HEK293T (cell line): ENCODE measurements at regions not wholly inside any gene's neighbourhood (a gene's known extent, or its start where the extent isn't known, plus 50 kb on each side); places are given as distances from the start of the nearest gene placed in this dataset.

ENCODE experiments used
- CTCF ChIA-PET: fragments of 350-600 bp; formaldehyde crosslinking; extraction: SDS; loops from one replicate; lab custom pipeline; 2021; ENCODE audit warnings: antibody characterized with exemption, inconsistent platforms; lab: Yijun Ruan, JAX
- POLR2A ChIA-PET: fragments of 350-600 bp; formaldehyde crosslinking; extraction: SDS; loops from one replicate; lab custom pipeline; 2020; ENCODE audit warnings: antibody characterized with exemption, inconsistent platforms; lab: Yijun Ruan, JAX
- DNase-seq: peaks from one replicate; pipeline ENCODE4 v3.0.0; 2012; ENCODE audit warnings: mixed read lengths; ENCODE audit errors: extremely low spot score
- ARNT ChIP-seq: fragments of 450-650 bp; IDR thresholded peaks from 2 replicates; pipeline ENCODE4 v1.6.1; 2017; ENCODE audit warnings: mild to moderate bottlenecking
- BHLHE40 ChIP-seq: fragments of 450-650 bp; IDR thresholded peaks from 2 replicates; pipeline ENCODE4 v1.6.1; 2016; ENCODE audit warnings: mild to moderate bottlenecking, moderate library complexity, borderline replicate concordance
- CTBP1 ChIP-seq: fragments of 450-650 bp; IDR thresholded peaks from 2 replicates; pipeline ENCODE4 v1.6.1; 2016; ENCODE audit warnings: borderline replicate concordance
- ELF4 ChIP-seq: fragments of 450-650 bp; IDR thresholded peaks from 2 replicates; pipeline ENCODE4 v1.6.1; 2017; ENCODE audit warnings: antibody characterized with exemption
- FOXA1 ChIP-seq: fragments of 450-650 bp; IDR thresholded peaks from 2 replicates; pipeline ENCODE4 v1.6.1; 2016; ENCODE audit warnings: mild to moderate bottlenecking
- FOXK2 ChIP-seq: fragments of 450-650 bp; IDR thresholded peaks from 2 replicates; pipeline ENCODE4 v1.6.1; 2016; ENCODE audit warnings: mild to moderate bottlenecking
- FOXM1 ChIP-seq: fragments of 450-650 bp; IDR thresholded peaks from 2 replicates; pipeline ENCODE4 v1.6.1; 2017; ENCODE audit warnings: mild to moderate bottlenecking, borderline replicate concordance
- HDGF ChIP-seq: fragments of 450-650 bp; IDR thresholded peaks from 2 replicates; pipeline ENCODE4 v1.6.1; 2017; ENCODE audit warnings: antibody characterized with exemption, borderline replicate concordance
- L3MBTL2 ChIP-seq: fragments of 450-650 bp; conservative IDR thresholded peaks from 2 replicates; pipeline ENCODE4 v1.6.1; 2016; ENCODE audit warnings: mild to moderate bottlenecking
- LEF1 ChIP-seq: fragments of 450-650 bp; IDR thresholded peaks from 2 replicates; pipeline ENCODE4 v1.6.1; 2017; ENCODE audit warnings: mild to moderate bottlenecking, borderline replicate concordance
- NFRKB ChIP-seq: fragments of 450-650 bp; IDR thresholded peaks from 2 replicates; pipeline ENCODE4 v1.6.1; 2016; ENCODE audit warnings: mild to moderate bottlenecking, moderate library complexity
- PKNOX1 ChIP-seq: fragments of 450-650 bp; IDR thresholded peaks from 2 replicates; pipeline ENCODE4 v1.6.1; 2016
- SP1 ChIP-seq: fragments of 450-650 bp; IDR thresholded peaks from 2 replicates; pipeline ENCODE4 v1.6.1; 2017
- SUZ12 ChIP-seq: fragments of 450-650 bp; IDR thresholded peaks from 2 replicates; pipeline ENCODE4 v1.6.1; 2016; ENCODE audit warnings: mild to moderate bottlenecking
- TARDBP ChIP-seq: fragments of 450-650 bp; IDR thresholded peaks from 2 replicates; pipeline ENCODE4 v1.6.1; 2016
- ZNF384 ChIP-seq: fragments of 450-650 bp; IDR thresholded peaks from 2 replicates; pipeline ENCODE4 v1.6.1; 2016

GRCh38 chr14:98903371-98903770 is 368.6 kb downstream of the BCL11B start:
- TF ChIP-seq LEF1 (no peak), HDGF (no peak), FOXK2 (no peak), SUZ12 (no peak), SP1 (no peak), ARNT (no peak)
- no peak for DNase-seq
- ChIA-PET POLR2A (no interaction called here), CTCF (no interaction called here)

GRCh38 chr14:98904677-98905076 is 367.3 kb downstream of the BCL11B start:
- ChIA-PET POLR2A (no interaction called here), CTCF (no interaction called here)
- no peak for TF ChIP-seq SP1
- TF ChIP-seq CTBP1 = no peak
- no peak for TF ChIP-seq SUZ12
- TF ChIP-seq L3MBTL2 = no peak
- TF ChIP-seq PKNOX1 = no peak
- TF ChIP-seq TARDBP = no peak
- TF ChIP-seq BHLHE40 = no peak
- no peak for TF ChIP-seq NFRKB
- no peak for TF ChIP-seq FOXM1
- DNase-seq = no peak

GRCh38 chr14:98906123-98906995 is 365.6 kb downstream of the BCL11B start:
- CTCF ChIA-PET = interaction anchor here (0.7 kb wide), 1 partner anchor 1506 kb away, joined by 3 read pairs; no protein-coding TSS in a partner anchor

GRCh38 chr14:98907271-98907670 is 364.7 kb downstream of the BCL11B start:
- no peak for TF ChIP-seq L3MBTL2
- no peak for TF ChIP-seq CTBP1
- TF ChIP-seq ARNT = no peak
- TF ChIP-seq SP1 = no peak
- TF ChIP-seq HDGF = no peak
- TF ChIP-seq SUZ12 = no peak
- no peak for TF ChIP-seq ZNF384
- no peak for TF ChIP-seq BHLHE40
- no peak for TF ChIP-seq NFRKB
- no peak for TF ChIP-seq ELF4
- no peak for TF ChIP-seq FOXM1
- no peak for TF ChIP-seq FOXA1
- no peak for TF ChIP-seq PKNOX1
- POLR2A ChIA-PET = no interaction called here
- CTCF ChIA-PET = no interaction called here
- no peak for DNase-seq

More at GRCh38 chr14:98906123-98906995, 365.6 kb downstream of the BCL11B start:
- DNase-seq = no peak
- POLR2A ChIA-PET = no interaction called here
- no peak for TF ChIP-seq ARNT

- ChIA-PET CTCF (no interaction called here), POLR2A (no interaction called here)
- no peak for TF ChIP-seq FOXA1
- TF ChIP-seq PKNOX1 = no peak
- TF ChIP-seq LEF1 = no peak
- no peak for TF ChIP-seq FOXM1
- TF ChIP-seq HDGF = no peak
- no peak for TF ChIP-seq TARDBP
- TF ChIP-seq CTBP1 = no peak
- TF ChIP-seq BHLHE40 = no peak
- no peak for TF ChIP-seq ZNF384
- no peak for TF ChIP-seq ELF4
- TF ChIP-seq SUZ12 = no peak
- no peak for TF ChIP-seq SP1
- no peak for TF ChIP-seq L3MBTL2
- no peak for TF ChIP-seq ARNT
- no peak for TF ChIP-seq NFRKB
- no peak for DNase-seq
These were observed 363.9 kb downstream of the BCL11B start for GRCh38 chr14:98908050-98908449.

GRCh38 chr14:98909251-98909944 is 362.6 kb downstream of the BCL11B start:
- ChIA-PET POLR2A (no interaction called here), CTCF (interaction anchor here (0.7 kb wide), 1 partner anchor 976 kb away, joined by 3 read pairs; no protein-coding TSS in a partner anchor)
- TF ChIP-seq TARDBP = no peak
- no peak for TF ChIP-seq SP1
- no peak for TF ChIP-seq LEF1
- TF ChIP-seq ZNF384 = no peak
- TF ChIP-seq PKNOX1 = no peak
- TF ChIP-seq NFRKB = no peak
- no peak for TF ChIP-seq L3MBTL2
- TF ChIP-seq ARNT = no peak
- no peak for TF ChIP-seq ELF4
- TF ChIP-seq HDGF = no peak
- no peak for TF ChIP-seq FOXK2
- no peak for TF ChIP-seq FOXA1
- no peak for TF ChIP-seq SUZ12
- TF ChIP-seq BHLHE40 = no peak
- TF ChIP-seq CTBP1 = no peak
- TF ChIP-seq FOXM1 = no peak
- no peak for DNase-seq
